NCI-H748 (cell line): ENCODE measurements at regions not wholly inside any gene's neighbourhood (a gene's known extent, or its start where the extent isn't known, plus 50 kb on each side); places are given as distances from the start of the nearest gene placed in this dataset.
"Not testable (repeated sequence)": the region's sequence is repeated elsewhere in the genome, so short reads cannot be mapped to it uniquely, and the experiment has no call there.

ENCODE experiments used
- DNase-seq: peaks from one replicate; lab custom pipeline; 2025; ENCODE audit not compliant: unreplicated experiment; lab: John Stamatoyannopoulos, UW

DNA sequence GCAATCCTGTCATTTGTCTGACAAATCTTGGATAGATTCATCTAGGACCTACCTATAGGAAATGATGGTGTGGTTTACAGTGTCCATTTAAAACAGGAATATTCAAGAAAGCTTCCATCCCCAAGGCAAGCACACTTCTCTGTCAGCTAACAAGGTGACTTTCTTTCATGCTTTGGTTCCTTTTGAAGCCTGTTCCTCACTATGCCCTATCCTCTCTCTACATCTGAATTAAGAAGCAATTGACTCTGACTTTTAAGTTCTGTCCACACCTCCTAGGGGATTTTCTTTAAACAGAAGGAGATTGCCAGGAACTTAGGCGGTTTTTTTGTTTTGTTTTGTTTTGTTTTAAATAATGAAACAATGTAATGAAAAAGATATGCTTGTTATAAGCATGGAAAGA lies 1181.4 kb upstream of the TENM3 start:
- no peak for DNase-seq

DNA sequence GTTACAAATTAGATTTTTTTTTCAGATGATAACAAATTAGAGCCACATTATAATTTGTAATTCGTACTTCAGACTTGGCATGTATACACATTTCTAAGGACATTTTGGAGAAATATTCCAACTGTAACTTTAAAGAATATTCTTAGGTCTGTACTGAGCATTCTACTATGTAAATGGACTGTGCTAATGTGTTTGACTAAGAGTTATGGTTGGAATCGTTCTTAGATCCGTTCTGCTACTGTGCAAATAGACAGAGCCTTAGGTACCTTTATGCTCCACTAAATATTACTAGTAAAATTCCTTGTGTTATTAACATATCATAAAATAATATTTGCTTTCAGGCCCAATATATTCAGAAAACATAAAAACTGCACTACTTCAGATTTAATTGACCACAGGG lies 1180.0 kb upstream of the TENM3 start:
- DNase-seq: no peak

DNA sequence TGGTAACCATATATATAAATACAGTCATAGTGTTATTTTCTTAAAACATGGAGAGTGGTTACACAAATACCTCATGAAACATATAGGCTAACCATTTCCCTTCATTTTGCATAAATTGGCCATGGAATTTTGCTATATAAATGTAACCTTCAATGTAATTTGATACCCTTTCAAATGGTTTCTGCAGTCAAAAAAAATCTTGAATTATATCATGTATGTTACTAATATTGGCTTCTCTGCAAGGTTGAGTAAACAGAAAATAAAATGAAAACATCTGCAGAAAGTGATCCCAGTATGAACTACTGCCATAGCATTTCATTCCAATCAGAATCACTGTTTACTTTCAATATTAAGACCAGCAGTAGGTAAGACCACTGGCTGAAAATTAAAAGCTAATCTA lies 1165.9 kb upstream of the TENM3 start:
- DNase-seq: no peak

DNA sequence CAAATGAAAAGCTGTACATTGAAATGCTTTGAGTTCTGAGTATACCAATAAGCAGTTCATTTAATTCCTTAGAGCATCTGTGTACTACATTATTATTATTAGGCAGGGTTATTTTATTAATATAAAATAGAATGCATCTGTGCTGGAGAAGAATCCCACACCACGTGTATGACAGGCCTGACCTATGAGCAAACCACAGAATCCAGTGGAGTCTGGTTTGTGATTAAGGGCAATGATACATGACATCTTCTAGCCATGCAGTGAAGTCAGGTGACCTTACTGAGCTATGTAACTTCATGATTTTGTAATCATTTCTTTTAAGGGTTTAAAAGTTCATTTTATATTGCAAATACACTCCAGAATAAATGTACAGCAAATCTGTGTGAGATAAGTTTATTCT lies 1165.0 kb upstream of the TENM3 start:
- DNase-seq: no peak

DNA sequence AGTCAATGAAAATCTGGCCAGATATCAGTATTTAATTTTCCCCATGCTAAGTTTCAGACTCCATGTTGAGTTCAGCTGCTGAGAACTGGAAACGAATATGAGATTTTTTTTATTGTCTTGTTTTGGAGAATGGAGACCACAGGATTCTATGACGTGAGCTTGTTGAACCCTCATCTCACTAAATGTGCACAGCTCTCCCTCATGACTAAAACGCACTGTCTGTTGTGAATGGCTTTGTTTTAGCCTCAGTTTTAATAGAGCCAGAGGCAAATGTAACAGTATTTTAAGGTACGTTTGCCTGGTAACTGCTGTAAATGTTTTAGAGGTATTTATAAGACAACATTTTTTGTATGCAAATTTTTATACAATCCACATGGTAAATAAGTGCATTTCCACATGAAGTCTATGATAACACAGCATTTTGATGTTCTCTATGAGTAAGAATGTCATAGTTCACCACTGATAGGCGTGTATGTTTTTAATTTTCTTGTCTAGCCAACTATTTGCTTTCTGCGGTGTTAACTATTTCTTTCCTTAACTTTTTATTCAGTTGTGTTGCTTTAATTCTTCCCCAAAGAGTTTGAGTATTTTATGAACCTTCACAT lies 1159.3 kb upstream of the TENM3 start:
- no peak for DNase-seq

DNA sequence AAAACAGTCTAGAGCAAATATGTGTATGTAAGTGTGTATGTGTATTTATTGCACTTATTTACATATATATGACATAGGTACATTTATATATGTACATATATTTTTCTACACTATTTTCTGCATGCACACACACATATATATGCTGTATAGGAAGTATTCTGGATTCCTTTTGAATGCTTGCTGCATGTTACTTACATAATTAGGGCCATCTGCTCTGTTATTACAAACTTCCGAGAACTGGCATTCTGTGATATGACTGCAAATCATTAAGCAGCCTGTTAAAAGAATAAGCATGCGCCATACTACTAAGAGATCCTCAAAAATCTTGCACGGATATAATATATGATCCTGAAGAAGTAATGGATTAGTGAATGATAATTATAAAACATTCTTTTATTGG lies 1157.6 kb upstream of the TENM3 start:
- DNase-seq: no peak

DNA sequence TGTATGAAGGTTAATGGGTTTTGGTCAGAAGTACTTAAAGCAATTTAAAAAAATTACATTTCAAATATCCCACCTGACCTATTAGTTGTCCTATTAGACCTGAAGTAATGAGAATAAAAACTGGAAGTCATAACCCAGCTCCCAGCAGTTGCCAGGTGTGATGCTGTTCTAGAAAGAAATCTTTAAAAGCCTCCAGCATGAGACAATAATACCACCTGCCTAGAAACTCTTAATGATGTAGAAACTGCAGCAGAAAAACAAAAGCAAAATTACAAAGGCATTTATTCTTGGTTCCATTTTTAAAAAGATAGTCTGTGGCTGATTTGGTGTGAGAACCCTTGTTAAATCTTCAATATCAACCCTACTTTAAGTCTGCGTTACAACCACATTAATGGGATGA lies 1137.7 kb upstream of the TENM3 start:
- DNase-seq: peak; percentile 61

DNA sequence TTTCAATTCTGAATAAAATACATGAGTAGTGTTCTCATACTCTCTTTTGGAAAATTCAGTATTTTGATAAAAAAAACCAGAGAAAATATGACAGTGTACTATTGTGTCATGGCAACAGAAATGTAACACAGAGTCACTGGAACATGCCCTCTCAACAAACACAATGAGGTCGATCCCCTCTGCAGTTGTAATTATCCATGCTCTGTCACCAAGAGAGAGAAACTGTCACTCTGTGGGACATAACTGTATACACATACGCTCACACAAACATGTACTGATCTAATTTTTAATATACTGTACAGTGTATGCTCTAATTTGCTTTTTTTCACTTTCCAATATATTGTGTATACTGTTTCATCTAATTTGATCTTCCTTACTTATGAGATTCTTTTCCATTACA lies 1136.8 kb upstream of the TENM3 start:
- DNase-seq: peak; percentile 48

DNA sequence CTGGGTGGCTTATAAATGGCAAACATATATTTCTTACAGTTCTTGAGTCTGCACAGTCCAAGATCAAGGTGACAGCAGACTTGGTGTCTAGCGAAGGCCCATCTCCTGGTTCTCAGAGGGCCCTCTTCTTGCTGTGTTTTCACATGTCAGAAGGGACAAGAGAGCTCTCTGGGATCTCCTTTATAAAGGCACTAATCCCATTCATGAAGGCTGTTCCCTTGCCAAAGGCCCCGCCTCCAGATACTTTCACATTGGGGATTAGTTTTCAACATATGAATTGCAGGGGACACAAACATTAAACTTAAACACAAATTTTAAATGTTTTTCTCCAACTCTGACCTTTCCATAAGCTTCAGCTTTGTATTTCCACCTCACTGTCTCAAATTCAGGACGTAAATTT lies 1135.0 kb upstream of the TENM3 start:
- DNase-seq: no peak

DNA sequence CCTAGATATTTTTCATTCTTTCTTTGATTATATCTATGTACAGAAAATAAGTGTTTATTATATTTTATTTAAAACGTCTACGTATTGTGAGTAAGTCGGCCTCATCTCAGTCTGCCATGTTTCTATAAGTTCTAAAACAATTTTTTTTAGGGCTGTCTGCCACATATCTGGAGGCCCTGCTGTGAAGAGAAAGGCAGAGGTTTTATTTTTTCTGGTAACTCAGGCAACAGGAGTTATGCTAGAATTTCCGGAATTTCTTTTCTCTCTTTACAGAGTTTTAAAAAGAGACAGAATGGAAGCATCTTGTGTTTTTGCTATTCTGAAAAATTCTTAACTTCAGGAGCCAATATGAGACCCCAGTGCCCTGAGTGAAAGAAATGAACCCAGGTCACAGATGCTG lies 1124.0 kb upstream of the TENM3 start:
- DNase-seq: no peak

DNA sequence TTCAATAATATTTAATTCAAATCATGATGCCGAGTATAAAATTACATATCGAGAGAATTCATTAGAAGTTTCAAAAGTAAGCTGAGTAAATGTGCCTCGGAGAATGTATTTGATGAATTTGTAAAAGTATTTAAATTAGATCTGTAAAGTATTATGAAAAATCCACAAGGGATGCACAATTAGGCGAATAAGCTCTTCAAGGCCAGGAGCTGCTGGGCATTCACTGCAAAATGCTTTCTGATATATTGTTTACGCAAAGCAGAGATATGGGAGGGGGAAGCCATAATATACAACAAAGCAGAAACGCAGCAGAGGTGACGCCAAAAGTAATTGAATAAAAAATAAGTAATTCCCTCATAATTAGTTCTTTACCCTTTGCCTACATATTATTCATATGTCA lies 1121.5 kb upstream of the TENM3 start:
- DNase-seq: no peak

DNA sequence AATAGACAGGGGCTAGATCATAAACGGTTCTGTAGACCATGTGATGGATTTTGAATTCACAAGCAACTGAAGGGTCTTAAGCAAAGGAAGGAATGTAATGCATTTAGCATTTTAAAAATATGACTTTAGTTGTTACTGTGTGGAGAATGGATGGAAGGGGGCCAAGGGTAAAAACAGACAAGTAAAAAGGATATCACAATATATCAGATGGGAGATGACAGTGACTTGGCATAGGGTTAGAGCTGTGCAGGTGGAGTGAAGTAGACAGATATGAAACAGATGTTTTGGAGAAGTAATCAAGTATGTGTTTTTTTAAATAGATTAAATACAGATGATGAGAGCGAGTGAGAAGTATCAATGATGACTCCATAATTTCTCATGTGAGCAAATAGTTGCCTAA lies 1116.0 kb upstream of the TENM3 start:
- DNase-seq: no peak

DNA sequence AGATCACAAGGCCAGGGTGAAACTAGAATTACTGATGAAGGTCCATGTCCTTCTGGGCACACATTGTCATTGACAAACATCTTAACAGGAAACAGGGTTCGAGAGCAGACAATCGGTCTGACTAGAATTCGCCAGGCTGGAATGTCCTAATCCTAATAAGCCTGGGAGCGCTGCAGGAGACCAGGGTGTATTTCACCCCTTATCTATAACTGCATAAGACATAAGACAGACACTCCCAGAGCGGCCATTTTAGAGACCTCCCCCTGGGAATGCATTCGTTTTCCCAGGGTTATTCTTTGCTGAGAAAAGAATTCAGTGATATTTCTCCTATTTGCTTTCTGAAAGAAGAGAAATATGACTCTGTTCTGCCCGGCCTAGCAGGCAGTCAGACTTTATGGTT lies 1112.9 kb upstream of the TENM3 start:
- not testable (repeated sequence) for DNase-seq

DNA sequence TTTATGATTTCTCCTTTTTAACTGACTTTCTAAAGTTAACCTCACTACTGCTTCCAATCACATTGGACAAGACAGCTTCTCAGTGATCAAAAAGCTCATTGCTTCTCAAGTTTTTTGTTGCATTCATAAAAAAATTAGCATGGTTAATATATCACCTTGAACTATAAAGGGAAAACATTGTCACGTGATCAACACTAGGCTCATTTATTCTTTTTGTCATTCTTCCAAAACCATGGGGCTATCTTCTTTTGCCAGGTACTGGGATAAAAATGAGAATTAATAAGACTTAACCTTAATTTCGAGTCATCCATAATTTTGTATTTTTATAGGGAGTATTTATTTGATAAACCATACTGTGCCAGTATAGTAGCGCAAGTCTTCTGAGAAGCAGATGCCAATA lies 1105.9 kb upstream of the TENM3 start:
- DNase-seq: no peak

DNA sequence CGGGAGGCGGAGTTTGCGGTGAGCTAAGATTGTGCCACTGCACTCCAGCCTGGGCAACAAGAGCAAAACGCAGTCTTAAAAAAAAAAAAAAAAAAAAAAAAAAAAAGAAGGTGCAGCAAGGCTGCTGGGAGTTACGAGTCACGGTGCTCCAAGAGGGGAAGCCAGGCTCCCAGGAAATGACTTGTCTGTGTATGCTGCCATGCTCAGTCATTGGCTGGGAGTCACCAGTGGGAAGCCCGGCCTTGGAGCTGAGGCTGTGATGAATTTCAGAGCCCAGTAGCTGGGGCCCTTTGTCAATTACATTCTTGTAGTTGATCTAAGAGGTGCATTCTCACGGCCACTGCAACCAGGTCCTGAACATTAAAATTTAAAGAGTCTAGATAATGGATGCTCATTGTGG lies 1105.1 kb upstream of the TENM3 start:
- no peak for DNase-seq

DNA sequence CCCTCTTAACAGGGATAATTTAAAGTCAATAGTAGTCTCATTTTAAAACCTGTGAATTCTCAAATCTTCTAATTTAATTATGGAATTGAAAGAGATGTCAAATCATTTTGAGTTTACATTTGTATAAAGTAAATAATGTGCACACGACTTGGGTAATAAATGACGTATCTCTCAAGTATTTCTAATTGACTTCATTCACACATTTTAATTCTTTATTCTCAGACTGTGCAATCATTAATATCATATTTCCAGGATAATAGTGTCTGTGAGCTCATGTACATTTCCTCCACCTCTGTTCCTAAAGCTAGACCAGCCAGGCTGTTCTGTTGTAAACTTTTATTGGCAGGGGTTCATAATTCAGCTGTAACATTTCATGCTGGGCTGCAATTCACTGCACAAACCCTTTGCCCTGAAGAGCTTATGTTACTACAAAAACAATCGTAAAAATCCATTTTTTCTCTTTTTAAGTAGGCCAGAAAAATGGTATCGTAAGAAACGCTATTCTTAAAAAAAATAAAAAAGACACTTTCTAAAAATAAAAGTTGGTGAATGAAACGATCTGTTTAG lies 1103.1 kb upstream of the TENM3 start:
- DNase-seq: peak; percentile 14

DNA sequence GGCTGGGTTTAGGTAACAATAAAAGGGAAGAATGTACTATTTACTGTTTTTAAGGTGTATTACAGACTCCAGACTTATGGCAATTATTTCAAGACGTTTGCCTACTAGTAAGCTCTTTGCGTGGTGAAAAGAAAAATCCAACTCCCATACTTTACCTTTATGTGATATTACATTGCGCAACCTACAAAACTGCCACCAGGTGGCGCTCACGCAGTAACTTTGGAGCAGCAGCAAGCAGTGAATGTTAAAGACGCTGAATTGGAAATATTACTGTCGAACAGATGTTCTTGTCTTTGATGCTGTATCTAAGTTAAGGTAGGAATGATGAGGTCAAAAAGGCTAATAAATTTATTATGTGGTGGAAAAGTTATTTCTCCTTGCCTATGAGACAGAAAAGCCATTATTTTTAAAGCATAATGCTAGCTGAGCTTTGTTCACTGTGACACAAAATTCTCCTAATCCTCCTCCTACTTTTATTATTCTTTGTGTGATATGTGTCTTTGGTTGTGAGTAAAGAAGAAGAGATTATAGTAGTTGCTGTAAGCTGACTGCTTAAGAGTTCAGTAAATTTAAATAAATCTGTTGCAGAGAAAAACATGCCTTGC lies 1099.8 kb upstream of the TENM3 start:
- peak; percentile 80 for DNase-seq

DNA sequence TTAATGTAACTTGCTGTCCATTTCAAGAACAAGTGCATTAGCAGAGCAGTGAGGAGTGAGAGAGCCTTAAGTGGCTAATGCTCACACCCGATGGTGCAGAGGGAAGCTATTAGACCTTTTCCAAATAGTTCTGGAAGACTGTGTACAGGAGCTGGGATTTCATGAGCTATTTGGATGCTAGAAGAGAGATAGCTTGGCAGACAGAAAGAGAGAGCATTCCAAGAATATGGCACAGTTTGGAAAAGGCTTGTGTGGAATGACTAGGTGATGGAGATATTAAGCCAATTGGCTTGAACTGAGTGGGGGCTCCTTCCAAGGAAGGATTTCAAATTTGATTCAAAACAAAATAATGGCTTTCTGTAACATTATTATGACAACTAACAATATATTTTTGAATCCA lies 1097.2 kb upstream of the TENM3 start:
- DNase-seq: no peak

DNA sequence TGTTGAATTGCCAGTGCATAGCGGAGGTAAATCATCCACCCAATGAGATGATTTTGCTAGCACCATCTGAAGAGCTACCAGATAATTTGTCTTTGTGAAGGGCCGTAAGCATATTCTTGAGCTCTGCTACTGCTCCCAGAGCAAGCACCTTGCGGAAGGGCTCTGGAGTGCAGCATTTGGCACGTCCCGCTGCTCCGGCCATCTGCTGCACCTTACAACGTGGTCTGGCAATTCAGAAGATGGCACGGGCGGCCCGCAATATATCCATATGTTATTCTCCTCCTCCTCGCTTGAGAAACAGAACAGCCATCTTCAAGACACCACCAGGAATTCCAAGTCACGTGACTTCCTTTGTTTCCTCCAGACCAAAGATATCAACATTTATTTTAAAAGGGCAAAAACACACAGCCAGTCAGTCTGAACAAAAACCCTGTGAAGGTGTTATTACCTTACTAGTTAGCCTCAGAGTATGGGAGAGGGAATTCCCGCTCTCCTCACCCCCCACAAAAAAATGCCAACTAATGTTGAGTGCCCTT lies 1095.7 kb upstream of the TENM3 start:
- DNase-seq: no peak

DNA sequence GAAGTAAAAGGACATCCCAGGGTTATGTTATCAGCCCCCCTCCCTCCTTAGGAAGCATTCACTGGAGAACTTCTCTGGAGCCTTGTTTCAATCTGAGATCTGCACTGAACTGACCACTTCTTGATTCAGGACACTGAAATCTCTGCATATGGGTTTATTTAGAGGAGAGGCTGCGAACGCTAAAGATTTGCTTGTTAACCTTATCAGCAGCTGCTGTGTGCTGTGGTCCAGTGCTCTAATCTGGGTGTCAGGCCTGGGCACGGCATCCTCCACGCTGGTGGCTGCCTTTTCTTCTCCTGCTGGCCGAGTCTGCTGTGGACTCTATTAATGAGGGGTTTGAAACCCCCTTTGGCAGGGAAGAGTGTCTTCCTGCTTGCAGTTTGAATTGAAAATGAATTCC lies 1094.7 kb upstream of the TENM3 start:
- DNase-seq: no peak

DNA sequence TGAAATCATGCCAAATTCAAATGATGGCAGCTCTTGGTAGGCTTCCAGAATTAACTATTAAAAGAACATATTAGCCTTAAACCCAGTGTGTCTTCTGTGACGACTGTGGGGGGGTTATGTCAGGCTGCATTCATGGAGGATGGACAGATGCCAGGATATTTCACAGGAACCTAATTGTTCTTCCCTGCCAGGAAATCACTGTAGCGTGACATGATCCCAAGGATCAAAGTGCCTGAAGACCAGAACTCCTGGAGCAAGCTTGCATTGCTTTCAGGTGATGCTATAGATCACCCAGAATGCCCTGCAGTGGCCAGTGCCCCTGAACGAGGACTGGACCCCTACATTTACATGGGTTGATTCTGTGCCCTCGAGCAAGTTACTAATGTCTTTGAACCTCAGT lies 1093.0 kb upstream of the TENM3 start:
- peak; percentile 70 for DNase-seq

DNA sequence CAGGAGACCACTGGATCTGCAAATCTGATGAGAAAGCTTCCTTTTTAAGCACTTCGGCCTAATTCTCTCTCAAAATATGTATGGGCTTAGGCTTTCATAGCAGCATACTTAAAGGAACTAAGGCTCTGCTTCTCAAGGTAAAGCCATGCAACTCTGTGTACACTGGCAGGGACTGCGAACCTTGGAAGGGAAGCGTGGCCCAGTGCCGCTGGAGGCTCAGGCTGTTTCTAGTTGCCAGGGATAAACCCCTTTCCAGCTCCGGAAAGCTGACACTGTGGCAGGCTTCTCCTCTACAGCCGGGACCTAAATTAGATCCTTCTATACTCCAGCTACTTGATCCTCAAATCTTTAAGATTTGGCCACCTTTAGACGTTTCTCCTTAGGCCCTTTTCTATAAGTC lies 1091.3 kb upstream of the TENM3 start:
- DNase-seq: no peak

DNA sequence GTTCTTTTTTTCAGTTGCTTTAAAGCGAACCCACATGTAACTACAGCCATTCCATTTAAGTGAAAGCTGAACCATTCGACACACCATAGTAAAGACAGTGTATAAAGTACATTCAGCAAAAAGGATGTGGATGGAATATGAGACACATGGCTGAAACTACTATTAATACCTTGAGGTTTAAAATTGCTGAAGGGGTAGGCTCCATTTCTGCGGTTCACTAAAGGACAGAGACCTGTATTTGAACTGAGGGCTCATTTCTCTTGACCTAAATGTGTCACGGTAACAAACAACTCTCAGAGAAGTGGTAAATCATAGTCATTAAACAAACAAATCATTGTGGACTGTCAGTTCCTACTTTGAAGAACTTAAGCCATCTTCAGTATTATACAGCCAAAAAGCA lies 1085.6 kb upstream of the TENM3 start:
- DNase-seq: peak; percentile 28
